ENCODE measurements at regions not wholly inside any gene's neighbourhood (a gene's known extent, or its start where the extent isn't known, plus 50 kb on each side); places are given as distances from the start of the nearest gene placed in this dataset.

GRCh38 chr2:224257156-224257555 lies 144.8 kb downstream of the FAM124B start:
- DNase-seq (ENCODE audit: low read depth), result no peak
- no peak for TF ChIP-seq CTCF (conservative IDR thresholded peaks at IDR 0.05; ENCODE audit: low read depth, low read length)
- H3K4me3 ChIP-seq (ENCODE audit: low read depth, low read length), result no peak overlapping the region

GRCh38 chr2:224253464-224253863 lies 148.4 kb downstream of the FAM124B start:
- no peak for TF ChIP-seq CTCF (conservative IDR thresholded peaks at IDR 0.05; ENCODE audit: low read depth, low read length)
- DNase-seq (ENCODE audit: low read depth), result no peak
- H3K4me3 ChIP-seq (ENCODE audit: low read depth, low read length), result no peak overlapping the region

GRCh38 chr2:224252631-224253030 lies 149.3 kb downstream of the FAM124B start:
- DNase-seq (ENCODE audit: low read depth), result no peak
- no peak overlapping the region for H3K4me3 ChIP-seq (ENCODE audit: low read depth, low read length)
- TF ChIP-seq CTCF (conservative IDR thresholded peaks at IDR 0.05; ENCODE audit: low read depth, low read length), result no peak

GRCh38 chr2:224248944-224249371 lies 152.9 kb downstream of the FAM124B start:
- peak; percentile 7 for DNase-seq (ENCODE audit: low read depth)
- no peak for TF ChIP-seq CTCF (conservative IDR thresholded peaks at IDR 0.05; ENCODE audit: low read depth, low read length)

GRCh38 chr2:224242561-224242960 lies 159.3 kb downstream of the FAM124B start:
- TF ChIP-seq CTCF (conservative IDR thresholded peaks at IDR 0.05; ENCODE audit: low read depth, low read length), result no peak
- DNase-seq (ENCODE audit: low read depth), result no peak
- no peak overlapping the region for H3K4me3 ChIP-seq (ENCODE audit: low read depth, low read length)

More at GRCh38 chr2:224248944-224249371, 152.9 kb downstream of the FAM124B start:
- no peak overlapping the region for H3K4me3 ChIP-seq (ENCODE audit: low read depth, low read length)

- no peak for TF ChIP-seq CTCF (conservative IDR thresholded peaks at IDR 0.05; ENCODE audit: low read depth, low read length)
- DNase-seq (ENCODE audit: low read depth), result no peak
- no peak overlapping the region for H3K4me3 ChIP-seq (ENCODE audit: low read depth, low read length)
These were observed 160.1 kb downstream of the FAM124B start for GRCh38 chr2:224241812-224242211.

GRCh38 chr2:224241001-224241400 lies 160.9 kb downstream of the FAM124B start:
- no peak overlapping the region for H3K4me3 ChIP-seq (ENCODE audit: low read depth, low read length)
- DNase-seq (ENCODE audit: low read depth), result no peak
- no peak for TF ChIP-seq CTCF (conservative IDR thresholded peaks at IDR 0.05; ENCODE audit: low read depth, low read length)

Measured in epithelial cell of proximal tubule (primary cell).